ENCODE measurements at regions not wholly inside any gene's neighbourhood (a gene's known extent, or its start where the extent isn't known, plus 50 kb on each side); places are given as distances from the start of the nearest gene placed in this dataset.
"Not testable (repeated sequence)": the region's sequence is repeated elsewhere in the genome, so short reads cannot be mapped to it uniquely, and the experiment has no call there.

- DNase-seq, result no peak
Observed at GRCh38 chrX:42090395-42090794, 167.0 kb upstream of the CASK start.

- no peak for DNase-seq
Observed at GRCh38 chrX:42089031-42089430, 165.7 kb upstream of the CASK start.

GRCh38 chrX:42087960-42088359 lies 164.6 kb upstream of the CASK start:
- DNase-seq, result no peak

DNA sequence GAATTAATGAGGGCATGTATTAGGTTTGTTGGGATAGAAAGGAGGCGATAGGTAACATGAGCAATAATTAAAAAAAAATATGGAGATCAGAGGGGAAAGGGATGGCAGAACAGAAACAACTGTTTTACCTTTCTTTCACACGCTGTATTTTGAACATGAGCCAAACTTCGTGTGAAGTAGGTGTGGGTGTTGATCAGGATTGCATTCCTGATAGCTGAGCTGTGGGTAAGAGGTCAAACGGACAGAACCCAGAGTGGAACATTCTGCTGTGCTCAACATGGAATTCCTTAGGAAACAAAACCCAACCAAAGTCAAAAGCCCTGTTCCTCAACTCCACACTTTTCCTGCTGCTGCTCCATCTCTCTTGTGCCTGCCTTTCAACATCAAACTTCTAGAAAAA lies 162.5 kb upstream of the CASK start:
- no peak for DNase-seq

DNA sequence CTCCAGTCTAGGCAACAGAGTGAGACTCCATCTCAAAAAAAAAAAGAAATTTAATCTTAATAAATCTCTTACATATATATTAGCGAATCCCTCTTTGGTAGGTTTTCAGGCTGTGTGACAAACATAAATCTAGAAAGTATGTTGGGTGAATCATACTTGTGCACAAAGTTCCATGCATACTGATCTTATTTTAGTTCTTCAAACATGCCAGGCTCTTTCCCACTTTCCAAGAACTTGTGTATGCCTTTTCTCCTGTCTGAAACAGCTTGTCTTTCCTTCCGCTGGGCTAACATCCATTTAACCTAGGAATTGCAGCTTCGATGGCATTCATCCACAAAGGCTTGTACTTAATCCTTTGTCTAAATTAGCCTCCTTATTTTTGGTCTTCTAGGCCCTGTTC lies 156.6 kb upstream of the CASK start:
- DNase-seq, result no peak

DNA sequence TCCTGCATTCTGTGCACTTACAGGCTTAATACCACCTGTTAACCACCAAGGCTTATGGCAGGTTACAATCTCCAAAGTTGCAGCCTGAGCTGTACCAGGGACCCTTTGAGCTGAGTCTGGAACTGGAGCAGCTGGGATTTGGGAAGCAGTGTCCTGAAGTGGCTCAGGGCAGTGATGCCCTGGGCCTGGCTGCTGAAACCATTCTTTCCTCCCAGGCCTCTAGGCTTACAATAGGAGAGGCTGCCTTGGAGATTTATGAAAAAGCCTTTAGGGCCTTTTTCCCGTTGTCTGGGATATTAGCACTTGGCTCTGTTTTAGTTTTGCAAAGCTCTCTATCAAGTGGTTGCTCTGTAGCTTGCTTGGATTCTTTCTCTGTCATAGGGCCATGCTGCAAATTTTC lies 154.3 kb upstream of the CASK start:
- DNase-seq, result no peak

- no peak for DNase-seq
Observed at GRCh38 chrX:42075032-42075431, 151.7 kb upstream of the CASK start.

GRCh38 chrX:42073448-42073847 lies 150.1 kb upstream of the CASK start:
- DNase-seq, result no peak

- no peak for DNase-seq
Observed at GRCh38 chrX:42070866-42071265, 147.5 kb upstream of the CASK start.

DNA sequence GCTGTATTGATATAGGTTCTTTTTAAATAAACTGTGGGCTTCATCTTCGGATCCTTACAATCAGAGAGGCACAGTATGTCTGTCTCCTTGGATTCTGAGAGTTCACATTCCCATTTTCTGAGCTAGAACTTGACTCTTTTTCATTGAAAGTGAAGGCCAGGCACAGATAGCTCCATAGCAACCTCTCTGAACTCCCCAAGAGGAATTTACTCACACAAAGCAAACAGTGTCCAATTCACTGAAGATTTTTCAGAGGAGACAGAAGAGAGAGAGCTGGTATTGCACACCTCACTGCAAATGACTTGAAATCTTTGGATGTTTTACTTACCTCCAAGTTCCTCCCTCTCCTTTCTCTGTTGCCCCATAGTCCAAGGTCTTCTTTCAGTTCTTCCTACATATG lies 130.9 kb upstream of the CASK start:
- DNase-seq, result no peak

DNA sequence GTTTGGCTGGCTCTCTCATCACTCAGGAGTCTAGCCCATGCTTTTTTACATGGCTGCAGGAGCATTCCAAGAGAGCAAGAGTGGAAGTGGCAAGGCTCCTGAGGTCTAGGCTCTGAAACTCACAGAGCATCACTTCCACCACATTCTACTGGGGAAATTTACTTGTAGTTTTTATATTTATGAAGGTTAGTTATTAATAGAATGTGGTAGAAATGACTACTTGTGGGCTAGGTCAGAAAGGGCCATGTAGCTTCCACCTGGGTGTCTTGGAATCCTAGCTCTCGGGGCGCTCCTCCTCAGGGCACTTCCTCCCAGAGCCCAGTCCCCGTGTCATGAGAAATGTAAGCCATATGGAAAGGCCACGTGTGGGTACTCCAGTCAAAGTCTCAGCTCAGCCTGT lies 127.0 kb upstream of the CASK start:
- DNase-seq, result no peak

GRCh38 chrX:42047886-42048285 lies 124.5 kb upstream of the CASK start:
- DNase-seq, result no peak

- no peak for DNase-seq
Observed at GRCh38 chrX:42028109-42028508, 104.8 kb upstream of the CASK start.

DNA sequence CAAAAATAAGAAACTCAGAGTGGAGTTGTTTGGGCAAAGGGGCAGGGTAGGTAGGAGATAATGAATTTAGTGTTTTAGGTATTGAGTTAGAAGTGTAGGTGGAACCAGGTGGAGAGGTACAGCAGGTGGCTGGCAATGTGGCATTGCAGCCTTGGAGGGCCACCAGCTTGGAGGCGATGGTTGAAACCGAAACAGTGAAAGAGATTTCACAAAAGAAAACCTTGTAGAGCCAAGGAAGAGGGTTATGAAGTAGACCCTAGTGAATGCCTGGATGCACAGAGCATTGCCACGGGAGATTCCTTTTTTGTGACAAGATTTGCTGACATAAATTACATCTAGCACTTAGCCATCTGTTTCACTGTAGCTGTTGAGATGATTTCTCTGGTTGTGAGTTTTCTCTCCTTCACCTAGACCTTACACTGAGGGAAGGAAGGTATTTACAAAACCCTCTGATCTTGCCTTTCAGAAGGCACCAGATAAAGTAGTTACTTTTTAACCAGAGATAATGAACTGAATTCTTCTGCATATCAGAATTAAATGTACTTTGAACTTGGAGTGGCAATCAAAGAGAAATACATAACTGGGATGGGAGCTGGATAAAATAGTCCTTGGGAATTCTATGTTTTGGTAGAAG lies 104.1 kb upstream of the CASK start:
- DNase-seq, result no peak

- no peak for DNase-seq
Observed at GRCh38 chrX:42025861-42026260, 102.5 kb upstream of the CASK start.

DNA sequence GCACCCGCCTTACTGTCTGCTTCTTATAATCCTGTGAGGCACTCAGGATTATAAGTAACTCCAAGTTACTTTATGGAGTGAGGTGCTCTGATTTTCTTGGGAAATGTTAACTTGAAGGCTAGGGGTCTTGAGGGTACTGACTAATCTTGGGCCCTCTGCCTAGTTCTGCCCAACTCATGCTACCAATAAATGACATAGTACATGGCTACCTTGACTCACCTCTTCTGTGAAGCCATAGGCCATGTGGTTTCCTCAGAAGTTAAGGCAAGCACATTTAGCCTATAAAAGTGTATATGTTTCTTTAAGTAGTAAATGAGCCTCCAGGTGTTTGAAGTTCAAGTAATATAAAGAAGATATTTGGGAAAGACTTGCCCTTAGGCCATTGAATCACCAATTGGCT lies 99.8 kb upstream of the CASK start:
- DNase-seq, result no peak

GRCh38 chrX:42022158-42022557 lies 98.8 kb upstream of the CASK start:
- no peak for DNase-seq

DNA sequence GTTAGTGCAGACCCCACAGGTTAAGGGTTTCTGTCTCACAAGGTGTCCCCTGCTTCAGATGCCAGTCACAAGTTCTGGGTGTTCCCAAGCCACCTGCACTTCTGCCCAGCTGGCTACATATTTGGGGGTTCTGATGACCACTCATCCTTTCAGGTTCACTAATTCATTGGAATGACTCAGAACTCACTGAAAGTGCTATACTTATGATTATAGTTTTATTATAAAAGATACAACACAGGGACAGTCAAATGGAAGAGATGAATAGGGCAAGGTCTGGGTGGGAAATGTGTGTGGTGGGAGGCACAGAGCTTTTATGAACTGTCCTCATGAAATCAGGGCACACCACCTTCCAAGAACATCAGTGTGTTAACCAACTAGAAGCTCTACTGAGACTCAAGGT lies 97.7 kb upstream of the CASK start:
- DNase-seq, result no peak

GRCh38 chrX:42020225-42020624 lies 96.9 kb upstream of the CASK start:
- DNase-seq, result no peak

- DNase-seq, result no peak
Observed at GRCh38 chrX:42017971-42018370, 94.6 kb upstream of the CASK start.

- DNase-seq, result no peak
Observed at GRCh38 chrX:42000836-42001235, 77.5 kb upstream of the CASK start.

GRCh38 chrX:41984628-41985027 lies 61.3 kb upstream of the CASK start:
- no peak for DNase-seq

GRCh38 chrX:41982953-41983352 lies 59.6 kb upstream of the CASK start:
- no peak for DNase-seq

- DNase-seq, result no peak
Observed at GRCh38 chrX:41981481-41982013, 58.2 kb upstream of the CASK start.

- DNase-seq, result not testable (repeated sequence)
Observed at GRCh38 chrX:41974677-41975076, 51.3 kb upstream of the CASK start.

GRCh38 chrX:41973208-41973607 lies 49.9 kb upstream of the CASK start:
- DNase-seq, result no peak
